PC-9 (cell line): ENCODE measurements at regions not wholly inside any gene's neighbourhood (a gene's known extent, or its start where the extent isn't known, plus 50 kb on each side); places are given as distances from the start of the nearest gene placed in this dataset.

ENCODE experiments used
- CTCF ChIP-seq: fragments of 200-600 bp; sonication (generic); conservative IDR thresholded peaks from 2 replicates; pipeline ENCODE4 v1.6.1; 2017; ENCODE audit warnings: mixed run types, antibody characterized with exemption, mild to moderate bottlenecking, moderate library complexity
- EZH2 ChIP-seq: fragments of 200-600 bp; sonication (generic); IDR thresholded peaks from 2 replicates; pipeline ENCODE4 v1.8.0; 2017; ENCODE audit warnings: antibody characterized with exemption, low read depth

- no peak for TF ChIP-seq EZH2
- no peak for TF ChIP-seq CTCF
Measured at GRCh38 chr7:121587435-121587834, 191.3 kb upstream of the FAM3C start.
